ENCODE measurements at regions not wholly inside any gene's neighbourhood (a gene's known extent, or its start where the extent isn't known, plus 50 kb on each side); places are given as distances from the start of the nearest gene placed in this dataset.
A peak's percentile ranks its signal among the peaks of the same experiment; 100 is the strongest.

GRCh38 chr20:53660078-53660909, 66.7 kb upstream of the ZNF217 start:
- no peak overlapping the region for H3K4ac ChIP-seq (ENCODE audit: low read depth, low read length)
- H4K20me1 ChIP-seq (ENCODE audit: control insufficient read depth, insufficient read depth, insufficient read length), result no peaks in the 10 kb centered on the region
- H4K91ac ChIP-seq (ENCODE audit: insufficient read length, low read depth, low read length), result no peak overlapping the region
- Mint-ChIP-seq H3K4me3 (no peak overlapping the region), H3K36me3 (ENCODE audit: insufficient read depth in 1 of 3, low read depth in 3 of 3) (no peaks in the 10 kb centered on the region), H3K27me3 (ENCODE audit: low read depth) (no peaks in the 10 kb centered on the region; the same call in 1 of the 2 replicates), H3K9me3 (no peaks in the 10 kb centered on the region), H3K4me1 (peaks cover 46 to 52% of the 10 kb centered on the region in 2 experiments), H3K27ac (no peak overlapping the region; a peak in 3 of 7 replicates)
- no peak overlapping the region for H2BK12ac ChIP-seq (ENCODE audit: insufficient read length, low read depth, low read length)
- no CpG with 5 or more reads among the region's 38 CpGs for WGBS (ENCODE audit: extremely low coverage, insufficient read length, low lambda C conversion rate)
- peak; percentile 37 for DNase-seq
- H3K79me1 ChIP-seq (ENCODE audit: insufficient read depth, low read depth, low read length, poor library complexity, severe bottlenecking), result no peaks in the 10 kb centered on the region
- H3K4me1 ChIP-seq (ENCODE audit: insufficient read depth, low read length), result no peaks in the 10 kb centered on the region; the same call in 1 of the 2 replicates
- peak overlapping the region; percentile 80 for H3K14ac ChIP-seq (ENCODE audit: insufficient read depth, low read length)
- TF ChIP-seq CTCF (conservative IDR thresholded peaks at IDR 0.05), result no peak
- H2AK5ac ChIP-seq (ENCODE audit: insufficient read length, low read length), result no peak overlapping the region
- H2AFZ ChIP-seq (ENCODE audit: low read length), result peak overlapping the region; percentile 46
- no peak overlapping the region for H4K8ac ChIP-seq (replicated peaks; ENCODE audit: insufficient read length, low read depth, low read length)
- no peak overlapping the region for H2BK5ac ChIP-seq (ENCODE audit: insufficient read length, low read length)
- no peak overlapping the region for H3K9ac ChIP-seq (ENCODE audit: extremely low read depth, insufficient read length, low read length)
- peak overlapping the region; percentile 16 for H3K4me2 ChIP-seq (ENCODE audit: insufficient read depth, insufficient read length, low read length)
- H3K27ac ChIP-seq (ENCODE audit: insufficient read length, low read depth, low read length), result no peak overlapping the region
- no peak overlapping the region for H2BK15ac ChIP-seq (ENCODE audit: low read depth, low read length)
- peaks cover 2% of the 10 kb centered on the region for H3K23me2 ChIP-seq (ENCODE audit: insufficient read length, low read depth, low read length, poor library complexity, severe bottlenecking)
- no peaks in the 10 kb centered on the region for H3K79me2 ChIP-seq (ENCODE audit: insufficient read depth, low read length)
- no peak overlapping the region for H2BK20ac ChIP-seq (ENCODE audit: low read depth, low read length, poor library complexity, severe bottlenecking)
- no peak overlapping the region for H3T11ph ChIP-seq (ENCODE audit: low read length)
- no peaks in the 10 kb centered on the region for H3K27me3 ChIP-seq (ENCODE audit: insufficient read depth, low read length)
- H3K9me3 ChIP-seq (ENCODE audit: control insufficient read depth, low read depth, low read length), result no peaks in the 10 kb centered on the region
- H3K56ac ChIP-seq (ENCODE audit: insufficient read length, low read depth, low read length), result no peak overlapping the region
- H3K18ac ChIP-seq (ENCODE audit: insufficient read length, low read depth, low read length), result peak overlapping the region; percentile 90
- H2BK120ac ChIP-seq (ENCODE audit: low read depth, low read length, poor library complexity, severe bottlenecking), result no peak overlapping the region
- H3K23ac ChIP-seq (ENCODE audit: insufficient read length, low read depth, low read length), result no peak overlapping the region
- H4K5ac ChIP-seq (ENCODE audit: insufficient read length, low read depth, low read length), result no peak overlapping the region
